ENCODE measurements at regions not wholly inside any gene's neighbourhood (a gene's known extent, or its start where the extent isn't known, plus 50 kb on each side); places are given as distances from the start of the nearest gene placed in this dataset.

- DNase-seq: no peak
Observed at GRCh38 chr16:85463672-85464382, 149.3 kb upstream of the GSE1 start.

GRCh38 chr16:85464383-85465305 lies 148.5 kb upstream of the GSE1 start:
- DNase-seq: no peak

GRCh38 chr16:85465328-85466303 lies 147.5 kb upstream of the GSE1 start:
- DNase-seq: no peak

DNA sequence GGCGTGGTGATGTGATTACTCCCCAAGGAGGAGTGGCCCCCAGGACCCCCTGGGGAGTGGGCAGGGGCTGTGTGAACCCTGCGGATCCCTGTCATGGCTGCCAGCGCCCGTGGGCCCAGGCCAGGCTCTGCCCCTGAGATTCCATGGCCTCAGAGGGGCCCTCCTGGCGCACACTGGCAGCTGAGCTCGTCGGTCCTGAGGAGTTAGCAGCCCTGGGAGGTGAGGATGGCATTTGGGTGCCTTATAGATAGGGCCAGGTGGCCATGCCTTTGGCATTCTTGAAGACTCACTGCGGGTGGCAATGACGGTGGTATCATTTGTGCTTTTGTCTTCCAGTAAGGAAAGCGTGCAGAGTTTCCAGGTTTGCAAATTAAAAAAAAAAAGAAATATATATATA lies 146.8 kb upstream of the GSE1 start:
- no peak for DNase-seq

DNA sequence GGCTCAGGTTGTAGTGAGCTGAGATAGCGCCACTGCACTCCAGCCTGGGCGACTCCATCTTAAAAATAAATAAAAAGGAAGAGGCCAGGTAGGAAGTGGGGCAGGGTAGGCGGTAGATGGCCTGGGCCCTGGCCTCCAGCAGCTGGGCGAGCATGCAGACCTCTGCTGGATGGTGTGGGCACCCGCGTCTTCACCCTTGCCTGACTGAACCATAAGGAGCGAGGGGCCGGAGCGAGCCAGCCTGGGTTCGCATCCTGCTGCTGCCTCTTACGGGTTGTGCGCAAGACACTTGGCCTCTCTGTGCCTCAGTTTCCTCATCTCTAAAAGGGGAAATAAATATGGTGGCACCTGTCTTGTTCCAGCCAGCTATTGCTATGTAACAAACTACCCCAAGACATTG lies 146.1 kb upstream of the GSE1 start:
- no peak for DNase-seq

- DNase-seq: no peak
Observed at GRCh38 chr16:85469929-85470590, 143.1 kb upstream of the GSE1 start.

DNA sequence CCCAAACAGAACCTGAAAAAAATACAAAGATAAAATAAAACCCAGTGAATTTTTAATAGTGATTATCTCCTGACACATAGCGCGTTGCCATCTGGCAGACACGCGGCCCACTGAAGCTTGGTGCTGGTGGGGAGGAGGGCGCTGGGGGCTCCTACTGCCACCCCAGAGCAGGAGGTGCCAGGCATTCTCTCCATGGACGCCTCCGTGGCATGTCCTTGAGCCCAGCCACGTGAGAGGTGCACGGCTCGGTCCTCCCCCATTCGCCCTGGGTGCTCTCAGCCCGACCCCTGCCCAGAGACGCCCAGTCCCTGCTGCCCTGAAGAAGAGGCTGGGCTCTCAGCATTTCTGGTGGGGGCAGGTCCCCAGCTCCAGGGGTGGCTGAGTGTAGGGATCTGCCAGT lies 142.2 kb upstream of the GSE1 start:
- no peak for DNase-seq

DNA sequence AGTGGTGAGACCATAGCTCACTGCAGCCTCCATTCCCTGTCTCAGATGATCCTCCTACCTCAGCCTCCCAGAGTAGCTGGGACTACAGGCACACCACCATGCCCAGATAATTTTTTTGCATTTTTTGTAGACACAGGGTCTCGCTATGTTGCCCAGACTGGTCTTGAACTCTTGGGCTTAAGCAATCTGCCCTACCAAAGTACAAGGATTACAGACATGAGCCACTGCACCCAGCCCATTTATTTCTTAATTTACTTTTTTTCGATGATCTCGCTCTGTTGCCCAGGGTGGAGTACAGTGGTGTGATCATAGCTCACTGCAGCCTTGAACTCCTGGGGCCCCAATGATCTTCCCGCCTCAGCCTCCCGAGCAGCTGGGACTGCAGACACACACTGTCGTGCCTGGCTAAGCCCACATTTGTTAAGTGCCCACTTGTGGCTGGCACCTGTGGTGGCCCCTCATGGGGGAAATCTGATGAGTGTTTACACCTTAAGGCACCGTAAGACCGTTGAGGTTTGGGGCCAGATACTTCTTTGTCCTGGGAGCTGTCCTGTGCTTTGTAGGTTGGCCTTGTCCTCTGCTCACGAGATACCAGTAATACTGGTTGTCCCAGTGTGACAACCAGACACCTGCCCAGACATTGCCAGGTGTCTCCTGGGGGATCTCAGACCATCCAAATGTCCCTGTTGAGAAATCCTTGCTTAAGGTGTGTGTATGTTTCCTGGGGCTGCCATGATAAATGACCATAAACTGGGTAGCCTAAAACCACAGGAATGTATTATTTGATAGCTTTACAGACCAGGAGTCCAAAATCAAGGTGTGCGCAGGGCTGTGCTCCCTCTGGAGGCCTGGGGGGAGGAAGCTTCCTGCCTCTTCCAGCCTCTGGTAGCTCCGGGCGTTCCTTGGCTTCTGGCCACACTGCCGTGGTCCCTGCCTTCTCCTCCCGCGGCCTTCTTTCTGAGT lies 141.4 kb upstream of the GSE1 start:
- no peak for DNase-seq

- DNase-seq: no peak
Observed at GRCh38 chr16:85472514-85472913, 140.6 kb upstream of the GSE1 start.

- no peak for DNase-seq
Observed at GRCh38 chr16:85473323-85473722, 139.8 kb upstream of the GSE1 start.

DNA sequence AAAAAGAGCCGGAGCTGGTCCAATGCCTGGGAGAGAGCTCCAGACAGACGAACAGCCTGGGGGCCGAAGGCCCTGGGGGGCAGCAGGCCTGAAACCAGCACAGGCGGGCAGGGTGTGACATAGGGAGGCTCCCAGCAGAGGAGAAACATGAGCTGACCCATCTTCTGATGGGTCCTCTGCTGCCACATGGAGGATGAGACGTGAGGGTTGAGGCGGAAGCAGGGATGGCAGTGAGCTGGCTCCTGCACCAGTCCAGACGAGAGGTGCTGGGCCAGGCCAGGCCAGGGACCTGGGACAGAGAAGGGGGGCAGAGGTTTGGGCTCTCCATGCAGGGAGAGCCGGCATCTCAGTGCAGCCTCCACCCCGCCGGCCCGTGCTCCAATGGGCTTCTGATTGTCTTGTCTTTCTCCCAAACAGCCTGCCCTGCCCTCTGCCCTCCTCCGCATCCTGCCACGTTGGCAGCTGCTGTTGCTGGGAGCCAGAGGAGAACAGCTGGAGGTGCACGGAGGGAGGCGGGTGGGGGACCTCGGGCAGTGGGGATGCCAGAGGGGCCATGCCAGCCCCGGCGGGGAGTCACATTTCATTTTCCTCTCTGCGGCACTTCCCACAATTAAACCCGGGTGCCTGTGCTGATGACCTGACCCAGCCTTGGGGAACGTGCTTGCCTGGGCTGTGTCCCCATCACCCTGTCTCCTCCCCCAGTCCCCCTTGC lies 139.1 kb upstream of the GSE1 start:
- no peak for DNase-seq

- DNase-seq: no peak
Observed at GRCh38 chr16:85474621-85475217, 138.4 kb upstream of the GSE1 start.

GRCh38 chr16:85475233-85475632 lies 137.9 kb upstream of the GSE1 start:
- no peak for DNase-seq

- no peak for DNase-seq
Observed at GRCh38 chr16:85475691-85476300, 137.3 kb upstream of the GSE1 start.

- DNase-seq: no peak
Observed at GRCh38 chr16:85476389-85476788, 136.7 kb upstream of the GSE1 start.

- DNase-seq: no peak
Observed at GRCh38 chr16:85477801-85478363, 135.2 kb upstream of the GSE1 start.

GRCh38 chr16:85479972-85480726 lies 133.0 kb upstream of the GSE1 start:
- no peak for DNase-seq

- DNase-seq: no peak
Observed at GRCh38 chr16:85480727-85481101, 132.4 kb upstream of the GSE1 start.

- no peak for DNase-seq
Observed at GRCh38 chr16:85481206-85481605, 131.9 kb upstream of the GSE1 start.

Data from CD4-positive, alpha-beta T cell treated with Interleukin-10 for 1 hour (primary cell).